ENCODE measurements at regions not wholly inside any gene's neighbourhood (a gene's known extent, or its start where the extent isn't known, plus 50 kb on each side); places are given as distances from the start of the nearest gene placed in this dataset.

DNA sequence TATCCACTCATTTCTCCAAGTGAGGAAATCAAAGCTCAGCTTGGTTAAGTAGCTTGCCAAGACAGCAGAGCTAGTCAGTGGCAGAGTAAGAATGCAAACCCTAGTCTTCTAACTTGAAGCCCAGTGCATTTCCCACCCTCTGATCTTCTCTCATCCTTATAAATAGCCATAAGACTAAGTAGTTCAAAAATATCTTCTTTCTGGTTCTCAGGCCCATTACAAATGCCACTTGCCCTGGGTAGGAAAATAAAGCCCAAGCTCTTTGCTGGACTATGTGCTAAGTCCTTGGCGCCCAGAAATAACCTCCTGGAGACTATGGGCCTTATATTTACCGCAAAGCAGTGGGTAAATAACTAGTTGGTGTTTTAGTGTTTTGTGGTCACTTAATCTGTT, 505.8 kb downstream of the PLPP3 start:
- TF ChIP-seq, protein P1, sequence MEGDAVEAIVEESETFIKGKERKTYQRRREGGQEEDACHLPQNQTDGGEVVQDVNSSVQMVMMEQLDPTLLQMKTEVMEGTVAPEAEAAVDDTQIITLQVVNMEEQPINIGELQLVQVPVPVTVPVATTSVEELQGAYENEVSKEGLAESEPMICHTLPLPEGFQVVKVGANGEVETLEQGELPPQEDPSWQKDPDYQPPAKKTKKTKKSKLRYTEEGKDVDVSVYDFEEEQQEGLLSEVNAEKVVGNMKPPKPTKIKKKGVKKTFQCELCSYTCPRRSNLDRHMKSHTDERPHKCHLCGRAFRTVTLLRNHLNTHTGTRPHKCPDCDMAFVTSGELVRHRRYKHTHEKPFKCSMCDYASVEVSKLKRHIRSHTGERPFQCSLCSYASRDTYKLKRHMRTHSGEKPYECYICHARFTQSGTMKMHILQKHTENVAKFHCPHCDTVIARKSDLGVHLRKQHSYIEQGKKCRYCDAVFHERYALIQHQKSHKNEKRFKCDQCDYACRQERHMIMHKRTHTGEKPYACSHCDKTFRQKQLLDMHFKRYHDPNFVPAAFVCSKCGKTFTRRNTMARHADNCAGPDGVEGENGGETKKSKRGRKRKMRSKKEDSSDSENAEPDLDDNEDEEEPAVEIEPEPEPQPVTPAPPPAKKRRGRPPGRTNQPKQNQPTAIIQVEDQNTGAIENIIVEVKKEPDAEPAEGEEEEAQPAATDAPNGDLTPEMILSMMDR (IDR thresholded peaks at IDR 0.05), result no peak
- no peak for TF ChIP-seq POLR2A (IDR thresholded peaks at IDR 0.05)

All from ovary (tissue), 3 donors.